ENCODE measurements at regions not wholly inside any gene's neighbourhood (a gene's known extent, or its start where the extent isn't known, plus 50 kb on each side); places are given as distances from the start of the nearest gene placed in this dataset.
"Not testable (repeated sequence)": the region's sequence is repeated elsewhere in the genome, so short reads cannot be mapped to it uniquely, and the experiment has no call there.

DNA sequence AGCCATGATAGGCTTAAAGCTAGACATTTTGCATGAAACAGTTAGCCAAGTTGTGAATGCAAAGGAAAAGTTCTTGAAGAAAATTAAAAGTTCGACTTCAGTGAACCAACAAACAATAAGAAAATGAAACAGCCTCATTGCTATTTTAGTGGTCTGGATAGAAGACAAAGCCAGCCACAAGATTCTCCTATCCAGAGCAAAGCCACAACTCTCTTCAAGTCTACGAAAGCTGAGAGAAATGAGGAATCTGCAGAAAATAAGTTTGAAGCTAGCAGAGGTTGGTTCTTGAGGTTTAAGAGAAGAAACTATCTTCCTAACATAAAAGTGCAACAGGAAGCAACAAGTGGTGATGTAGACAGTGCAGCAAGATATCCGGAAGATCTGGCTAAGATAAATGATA lies 271.4 kb upstream of the GRM3 start:
- H3K9me3 ChIP-seq (ENCODE audit: control insufficient read depth in 4 of 4, insufficient read depth in 3 of 4, low read length in 3 of 4): no peaks in the 10 kb centered on the region
- no peak overlapping the region for H3K27ac ChIP-seq (ENCODE audit: low read depth in 1 of 2, low read length in 1 of 2)
- TF ChIP-seq, protein P1, sequence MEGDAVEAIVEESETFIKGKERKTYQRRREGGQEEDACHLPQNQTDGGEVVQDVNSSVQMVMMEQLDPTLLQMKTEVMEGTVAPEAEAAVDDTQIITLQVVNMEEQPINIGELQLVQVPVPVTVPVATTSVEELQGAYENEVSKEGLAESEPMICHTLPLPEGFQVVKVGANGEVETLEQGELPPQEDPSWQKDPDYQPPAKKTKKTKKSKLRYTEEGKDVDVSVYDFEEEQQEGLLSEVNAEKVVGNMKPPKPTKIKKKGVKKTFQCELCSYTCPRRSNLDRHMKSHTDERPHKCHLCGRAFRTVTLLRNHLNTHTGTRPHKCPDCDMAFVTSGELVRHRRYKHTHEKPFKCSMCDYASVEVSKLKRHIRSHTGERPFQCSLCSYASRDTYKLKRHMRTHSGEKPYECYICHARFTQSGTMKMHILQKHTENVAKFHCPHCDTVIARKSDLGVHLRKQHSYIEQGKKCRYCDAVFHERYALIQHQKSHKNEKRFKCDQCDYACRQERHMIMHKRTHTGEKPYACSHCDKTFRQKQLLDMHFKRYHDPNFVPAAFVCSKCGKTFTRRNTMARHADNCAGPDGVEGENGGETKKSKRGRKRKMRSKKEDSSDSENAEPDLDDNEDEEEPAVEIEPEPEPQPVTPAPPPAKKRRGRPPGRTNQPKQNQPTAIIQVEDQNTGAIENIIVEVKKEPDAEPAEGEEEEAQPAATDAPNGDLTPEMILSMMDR (IDR thresholded peaks at IDR 0.05; ENCODE audit: control extremely low read depth, extremely low read depth): no peak
- no peaks in the 10 kb centered on the region for H3K27me3 ChIP-seq (ENCODE audit: control insufficient read depth in 3 of 3, insufficient read depth in 3 of 3, low read length in 2 of 3)
- no peaks in the 10 kb centered on the region for H3K36me3 ChIP-seq (ENCODE audit: control insufficient read depth in 4 of 4, insufficient read depth in 4 of 4, low read length in 4 of 4)
- WGBS, 2 donors: 78 to 81% methylated on average over 3 of the region's 3 CpGs
- H3K4me1 ChIP-seq (ENCODE audit: control insufficient read depth in 5 of 5, insufficient read depth in 5 of 5, low read length in 5 of 5): no peaks in the 10 kb centered on the region
- no peak for ATAC-seq (ENCODE audit: insufficient read depth, low FRiP score)
- no peak for DNase-seq
- H3K4me3 ChIP-seq: no peak overlapping the region
- no peak overlapping the region for H3K9ac ChIP-seq (ENCODE audit: insufficient read depth in 1 of 2, low read length in 2 of 2)

DNA sequence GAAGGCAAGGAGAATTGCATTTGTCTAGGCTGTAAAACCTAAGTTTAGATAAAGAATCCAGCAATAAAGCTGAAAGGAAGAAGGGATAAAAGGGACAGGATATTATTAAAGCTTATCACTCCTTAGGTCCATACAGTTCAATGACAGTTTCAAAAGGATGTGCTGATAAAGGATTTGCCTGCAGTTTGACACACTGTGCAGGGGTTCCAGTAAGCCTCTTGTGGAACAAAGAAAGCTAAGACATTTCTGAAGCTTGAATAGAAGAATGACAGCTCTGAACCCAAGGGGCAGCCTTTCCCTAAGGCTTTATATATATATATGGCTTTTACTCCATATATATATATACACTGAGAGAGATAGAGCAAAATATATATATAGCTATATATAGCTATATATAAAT lies 276.8 kb upstream of the GRM3 start:
- no peaks in the 10 kb centered on the region for H3K4me1 ChIP-seq (ENCODE audit: control insufficient read depth in 5 of 5, insufficient read depth in 5 of 5, low read length in 5 of 5)
- TF ChIP-seq, protein P1 (IDR thresholded peaks at IDR 0.05; ENCODE audit: control extremely low read depth, extremely low read depth): no peak

DNA sequence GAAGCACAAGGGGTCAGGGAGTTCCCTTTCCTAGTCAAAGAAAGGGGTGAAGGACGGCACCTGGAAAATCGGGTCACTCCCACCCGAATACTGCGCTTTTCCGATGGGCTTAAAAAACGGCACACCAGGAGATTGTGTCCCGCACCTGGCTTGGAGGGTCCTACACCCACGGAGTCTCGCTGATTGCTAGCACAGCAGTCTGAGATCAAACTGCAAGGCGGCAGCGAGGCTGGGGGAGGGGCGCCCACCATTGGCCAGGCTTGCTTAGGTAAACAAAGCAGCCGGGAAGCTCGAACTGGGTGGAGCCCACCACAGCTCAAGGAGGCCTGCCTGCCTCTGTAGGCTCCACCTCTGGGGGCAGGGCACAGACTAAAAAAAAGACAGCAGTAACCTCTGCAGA lies 303.3 kb upstream of the GRM3 start:
- H3K27ac ChIP-seq (ENCODE audit: low read depth in 1 of 2, low read length in 1 of 2); H3K9ac ChIP-seq (ENCODE audit: insufficient read depth in 1 of 2, low read length in 2 of 2); H3K4me3 ChIP-seq; H3K9me3 ChIP-seq (ENCODE audit: control insufficient read depth in 4 of 4, insufficient read depth in 3 of 4, low read length in 3 of 4); ATAC-seq (ENCODE audit: insufficient read depth, low FRiP score); H3K27me3 ChIP-seq (ENCODE audit: control insufficient read depth in 3 of 3, insufficient read depth in 3 of 3, low read length in 2 of 3); H3K4me1 ChIP-seq (ENCODE audit: control insufficient read depth in 5 of 5, insufficient read depth in 5 of 5, low read length in 5 of 5); H3K36me3 ChIP-seq (ENCODE audit: control insufficient read depth in 4 of 4, insufficient read depth in 4 of 4, low read length in 4 of 4); DNase-seq: not testable (repeated sequence)
- WGBS, 2 donors: 84 to 92% methylated on average over 9 to 14 of the region's 14 CpGs

More for the DNA sequence above, 276.8 kb upstream of the GRM3 start:
- no peak for DNase-seq
- no peaks in the 10 kb centered on the region for H3K27me3 ChIP-seq (ENCODE audit: control insufficient read depth in 3 of 3, insufficient read depth in 3 of 3, low read length in 2 of 3)
- no peak overlapping the region for H3K4me3 ChIP-seq
- H3K36me3 ChIP-seq (ENCODE audit: control insufficient read depth in 4 of 4, insufficient read depth in 4 of 4, low read length in 4 of 4): no peaks in the 10 kb centered on the region
- ATAC-seq (ENCODE audit: insufficient read depth, low FRiP score): no peak
- H3K9me3 ChIP-seq (ENCODE audit: control insufficient read depth in 4 of 4, insufficient read depth in 3 of 4, low read length in 3 of 4): peaks cover 0 to 3% (median 0%) of the 10 kb centered on the region in 4 donors
- no peak overlapping the region for H3K27ac ChIP-seq (ENCODE audit: low read depth in 1 of 2, low read length in 1 of 2)
- no peak overlapping the region for H3K9ac ChIP-seq (ENCODE audit: insufficient read depth in 1 of 2, low read length in 2 of 2)

GRCh38 chr7:86339051-86339450 lies 304.7 kb upstream of the GRM3 start:
- H3K9me3 ChIP-seq (ENCODE audit: control insufficient read depth in 4 of 4, insufficient read depth in 3 of 4, low read length in 3 of 4): no peaks in the 10 kb centered on the region
- no peak for DNase-seq
- WGBS, 2 donors: 80% methylated on average over 3 of the region's 3 CpGs
- no peak overlapping the region for H3K9ac ChIP-seq (ENCODE audit: insufficient read depth in 1 of 2, low read length in 2 of 2)
- H3K27ac ChIP-seq (ENCODE audit: low read depth in 1 of 2, low read length in 1 of 2): no peak overlapping the region
- H3K4me3 ChIP-seq: no peak overlapping the region
- H3K27me3 ChIP-seq (ENCODE audit: control insufficient read depth in 3 of 3, insufficient read depth in 3 of 3, low read length in 2 of 3): no peaks in the 10 kb centered on the region
- TF ChIP-seq, protein P1 (IDR thresholded peaks at IDR 0.05; ENCODE audit: control extremely low read depth, extremely low read depth): no peak
- H3K36me3 ChIP-seq (ENCODE audit: control insufficient read depth in 4 of 4, insufficient read depth in 4 of 4, low read length in 4 of 4): no peaks in the 10 kb centered on the region
- no peaks in the 10 kb centered on the region for H3K4me1 ChIP-seq (ENCODE audit: control insufficient read depth in 5 of 5, insufficient read depth in 5 of 5, low read length in 5 of 5)
- no peak for ATAC-seq (ENCODE audit: insufficient read depth, low FRiP score)
